DND-41 (cell line): ENCODE measurements at regions not wholly inside any gene's neighbourhood (a gene's known extent, or its start where the extent isn't known, plus 50 kb on each side); places are given as distances from the start of the nearest gene placed in this dataset.
"Not testable (repeated sequence)": the region's sequence is repeated elsewhere in the genome, so short reads cannot be mapped to it uniquely, and the experiment has no call there.

Source experiments
- EZH2 ChIP-seq: IDR thresholded peaks from 3 replicates; pipeline ENCODE4 v1.6.1; 2012; ENCODE audit warnings: borderline replicate concordance, low read depth, mild to moderate bottlenecking, moderate library complexity, low read length, inconsistent platforms; ENCODE audit not compliant: severe bottlenecking
- TF ChIP-seq, protein P1 (sequence below): IDR thresholded peaks from 2 replicates; pipeline ENCODE4 v1.5.1; 2012; ENCODE audit warnings: borderline replicate concordance, low read length, moderate library complexity, mild to moderate bottlenecking; ENCODE audit not compliant: poor library complexity, severe bottlenecking; ENCODE audit errors: extremely low read depth

DNA sequence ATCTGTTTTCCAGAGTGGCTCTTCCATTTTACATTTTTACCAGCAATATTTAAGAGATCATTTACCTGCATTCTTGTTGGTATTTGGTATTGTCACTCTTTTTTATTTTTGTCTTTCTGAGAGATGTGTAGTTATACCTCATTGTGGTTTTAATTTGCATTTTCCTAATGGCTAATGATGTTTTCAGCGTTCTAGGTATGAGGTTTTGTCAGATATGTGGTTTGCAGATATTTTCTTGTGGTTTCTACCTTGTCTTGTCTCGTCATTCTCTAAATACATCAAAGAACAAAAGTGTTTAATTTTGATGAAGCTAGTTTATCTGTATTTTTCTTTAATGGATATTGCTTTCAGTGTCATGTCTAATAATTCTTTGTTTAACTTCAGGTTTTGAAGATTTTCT is 110.9 kb upstream of the PLGLB1 start:
- TF ChIP-seq, protein P1, sequence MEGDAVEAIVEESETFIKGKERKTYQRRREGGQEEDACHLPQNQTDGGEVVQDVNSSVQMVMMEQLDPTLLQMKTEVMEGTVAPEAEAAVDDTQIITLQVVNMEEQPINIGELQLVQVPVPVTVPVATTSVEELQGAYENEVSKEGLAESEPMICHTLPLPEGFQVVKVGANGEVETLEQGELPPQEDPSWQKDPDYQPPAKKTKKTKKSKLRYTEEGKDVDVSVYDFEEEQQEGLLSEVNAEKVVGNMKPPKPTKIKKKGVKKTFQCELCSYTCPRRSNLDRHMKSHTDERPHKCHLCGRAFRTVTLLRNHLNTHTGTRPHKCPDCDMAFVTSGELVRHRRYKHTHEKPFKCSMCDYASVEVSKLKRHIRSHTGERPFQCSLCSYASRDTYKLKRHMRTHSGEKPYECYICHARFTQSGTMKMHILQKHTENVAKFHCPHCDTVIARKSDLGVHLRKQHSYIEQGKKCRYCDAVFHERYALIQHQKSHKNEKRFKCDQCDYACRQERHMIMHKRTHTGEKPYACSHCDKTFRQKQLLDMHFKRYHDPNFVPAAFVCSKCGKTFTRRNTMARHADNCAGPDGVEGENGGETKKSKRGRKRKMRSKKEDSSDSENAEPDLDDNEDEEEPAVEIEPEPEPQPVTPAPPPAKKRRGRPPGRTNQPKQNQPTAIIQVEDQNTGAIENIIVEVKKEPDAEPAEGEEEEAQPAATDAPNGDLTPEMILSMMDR: not testable (repeated sequence)
- not testable (repeated sequence) for TF ChIP-seq EZH2
